GM19351 (cell line): ENCODE measurements at regions not wholly inside any gene's neighbourhood (a gene's known extent, or its start where the extent isn't known, plus 50 kb on each side); places are given as distances from the start of the nearest gene placed in this dataset.
"Not testable (repeated sequence)": the region's sequence is repeated elsewhere in the genome, so short reads cannot be mapped to it uniquely, and the experiment has no call there.

Experiments used
- ATAC-seq: cut with Tn5 transposase; IDR thresholded peaks from one replicate; pipeline ENCODE4 v1.9.1; 2021; ENCODE audit warnings: mild to moderate bottlenecking, moderate library complexity; ENCODE audit not compliant: unreplicated experiment

DNA sequence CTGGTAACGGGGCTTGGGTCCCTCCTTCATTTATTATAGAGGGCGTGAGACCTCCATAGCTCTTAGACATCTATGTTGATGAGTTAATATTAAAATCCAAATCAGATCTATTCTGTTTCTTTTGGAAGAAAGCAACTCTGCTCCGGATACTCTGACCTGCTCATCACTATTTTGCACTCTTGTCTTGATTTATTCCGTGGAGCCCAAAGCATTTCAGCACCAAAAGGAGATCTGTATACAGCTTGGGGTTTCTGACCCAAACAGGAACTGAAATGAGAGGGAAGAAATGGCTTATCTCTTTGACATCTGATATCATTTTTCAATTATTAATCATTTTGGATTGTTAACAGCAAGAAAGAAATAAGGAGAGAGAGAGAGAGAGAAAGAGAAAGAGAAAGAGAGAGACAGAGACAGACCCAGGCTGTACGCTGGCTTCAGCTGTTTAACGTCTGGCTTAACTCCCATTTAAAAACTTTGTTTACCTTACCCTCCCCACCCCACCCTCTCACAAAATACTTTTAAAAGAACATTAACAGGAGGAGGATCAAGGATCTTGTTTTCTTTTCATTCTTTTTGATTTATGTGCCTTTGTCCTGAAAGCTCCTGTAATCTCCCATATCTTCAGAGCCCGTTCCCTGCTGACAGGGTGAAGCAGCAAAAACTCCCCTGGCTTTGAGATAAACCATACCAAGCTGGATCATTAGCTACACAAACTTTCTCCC, 231.4 kb upstream of the TUT7 start:
- ATAC-seq: no peak

DNA sequence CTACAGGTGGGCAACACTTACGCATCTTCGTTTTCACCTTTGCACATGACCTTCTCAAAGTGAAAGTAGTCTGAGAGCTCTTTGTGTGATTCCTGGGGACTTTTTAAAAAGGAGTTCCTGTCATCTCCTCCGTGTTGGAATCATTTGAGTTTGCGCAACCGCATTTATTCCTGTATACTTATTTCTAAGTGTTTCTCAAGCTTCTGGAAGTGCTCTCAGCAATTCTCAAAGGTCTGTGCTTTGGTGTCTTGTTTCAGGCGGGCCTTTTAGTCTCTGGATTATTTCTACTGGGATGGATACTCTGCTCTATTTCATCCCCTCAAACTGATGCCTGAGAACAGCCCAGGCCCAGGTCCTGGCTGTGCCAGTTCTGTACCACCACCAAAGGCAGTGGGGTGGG, 226.5 kb upstream of the TUT7 start:
- ATAC-seq: no peak

DNA sequence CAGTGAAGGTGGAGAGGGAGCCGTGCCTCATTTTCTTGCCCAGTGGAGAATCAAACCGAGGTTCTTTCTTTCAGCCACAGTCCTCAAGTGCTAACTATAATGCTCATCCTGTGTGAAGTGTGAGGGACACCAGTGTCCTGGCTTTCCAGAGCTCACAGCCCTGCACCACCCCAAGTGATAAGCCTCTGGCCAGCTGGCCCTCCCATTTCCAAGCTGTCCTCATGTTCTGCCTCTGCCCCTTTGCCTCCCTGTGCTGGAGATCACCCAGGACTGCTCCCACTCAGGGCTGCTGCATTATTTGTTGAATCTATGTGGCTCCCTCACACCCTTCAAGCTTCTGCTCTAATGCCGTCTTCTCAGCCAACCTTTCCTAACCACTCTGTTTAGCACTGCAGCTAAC, 224.5 kb upstream of the TUT7 start:
- ATAC-seq: no peak

DNA sequence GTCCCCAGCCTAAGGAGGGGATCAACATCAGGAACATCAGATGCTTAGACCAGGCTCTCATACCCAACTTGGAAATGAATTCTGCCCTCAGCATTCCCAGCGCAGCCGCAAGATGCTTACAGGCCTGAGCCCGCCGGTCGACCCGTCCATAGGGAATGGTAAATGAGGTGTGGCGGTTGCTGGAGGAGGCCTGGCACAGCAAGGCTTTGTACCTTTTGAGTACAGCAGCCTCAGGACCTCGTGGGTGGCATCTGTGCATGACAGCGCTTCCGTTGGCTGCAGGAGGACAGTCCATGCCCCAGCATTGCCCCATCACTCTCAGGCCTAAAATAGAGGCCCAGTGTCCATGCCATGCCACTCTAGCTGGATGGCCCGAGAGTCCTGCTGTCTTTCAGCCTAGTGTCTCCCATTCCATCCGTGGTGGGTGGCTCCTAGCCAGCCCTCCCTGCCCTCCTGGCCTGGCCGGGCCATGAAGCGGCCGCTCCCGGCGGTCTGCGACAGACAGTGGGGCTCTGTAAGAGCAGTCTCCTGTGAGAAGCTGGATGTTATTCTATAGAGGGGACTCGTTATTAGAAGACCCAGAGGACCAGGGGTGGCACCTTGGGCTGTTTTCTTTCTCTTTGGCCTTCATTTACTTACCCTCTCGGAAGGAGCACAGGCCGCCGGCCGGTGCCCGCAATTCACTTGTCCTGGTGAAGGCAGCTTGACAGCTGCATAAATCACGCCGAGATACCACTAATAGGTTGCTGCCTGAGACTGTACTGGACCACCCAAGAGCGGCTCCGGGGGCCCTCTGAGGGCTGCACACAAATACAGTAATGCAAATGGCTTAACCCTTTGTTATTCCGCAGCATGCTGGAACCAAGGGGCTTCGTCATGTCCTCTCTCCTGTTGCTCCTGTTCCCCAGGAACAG, 223.5 kb upstream of the TUT7 start:
- ATAC-seq: no peak

DNA sequence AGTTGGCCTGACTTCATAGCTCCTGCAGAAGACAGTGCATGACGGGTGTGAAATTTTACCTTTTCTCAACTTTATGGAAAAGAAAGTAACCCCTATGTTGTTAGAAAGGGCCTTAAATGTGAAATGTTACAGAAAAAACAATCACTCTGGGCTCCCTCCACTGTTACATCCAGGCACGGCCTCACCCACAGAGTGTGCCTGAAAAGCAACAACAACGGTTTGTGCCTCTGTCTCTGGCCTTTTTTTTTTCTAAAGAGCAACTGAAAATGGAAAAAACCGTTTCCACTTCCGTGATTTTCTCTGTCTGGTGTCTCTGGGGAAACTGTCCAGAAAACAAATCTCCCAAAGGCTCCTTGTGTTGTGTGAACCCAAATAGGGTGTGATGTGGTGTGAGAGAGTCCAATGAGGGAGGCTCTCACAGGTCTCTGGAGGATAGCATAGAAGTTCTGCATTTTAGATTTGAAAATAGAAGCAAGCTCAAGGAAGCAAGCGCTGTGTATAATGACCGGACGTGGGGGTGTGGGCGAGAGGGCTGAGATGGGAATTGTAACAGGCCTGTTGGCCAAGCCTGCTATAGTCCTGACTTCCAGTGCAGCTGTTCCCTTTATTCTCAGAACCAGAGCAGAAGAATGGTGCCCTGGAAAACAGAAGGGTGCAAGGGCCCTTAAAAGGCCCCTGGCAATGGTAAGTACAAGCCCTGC, 221.8 kb upstream of the TUT7 start:
- no peak for ATAC-seq

DNA sequence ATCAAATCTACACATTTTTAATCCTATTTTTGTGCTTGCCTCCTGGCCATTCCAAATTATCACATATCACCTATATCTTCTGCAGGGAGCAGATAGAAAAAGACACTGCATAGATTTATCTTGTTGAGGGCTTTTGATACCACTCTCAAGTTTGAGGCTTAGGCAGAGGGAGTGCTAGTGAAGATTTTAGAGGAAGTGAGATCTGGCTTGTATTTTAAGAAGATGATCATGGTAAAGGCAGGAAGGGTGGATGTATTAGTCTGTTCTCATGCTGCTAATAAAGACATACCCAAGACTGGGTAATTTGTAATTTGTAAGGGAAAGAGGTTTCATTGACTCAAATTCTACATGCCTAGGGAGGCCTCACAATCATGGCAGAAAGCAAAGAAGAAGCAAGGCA, 220.9 kb upstream of the TUT7 start:
- peak; percentile 74 for ATAC-seq

DNA sequence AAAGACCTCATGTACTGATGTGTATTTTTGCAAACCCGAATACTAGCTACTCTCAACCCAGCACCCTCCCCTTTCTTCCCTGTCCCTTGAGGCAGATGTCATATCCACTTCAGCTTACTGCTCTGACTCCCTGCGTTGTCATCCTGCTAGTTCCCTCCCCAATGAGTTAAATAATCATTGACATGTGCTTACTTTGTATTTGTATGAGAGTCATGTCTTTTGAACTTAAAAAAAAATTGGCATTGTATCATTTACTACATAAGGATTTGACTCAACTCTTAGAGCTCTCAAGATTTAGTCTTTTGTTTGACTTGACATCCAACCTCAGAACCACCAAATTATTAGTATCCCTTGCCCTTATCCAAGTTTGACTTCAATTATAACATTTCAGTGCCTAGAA, 219.7 kb upstream of the TUT7 start:
- ATAC-seq: no peak

DNA sequence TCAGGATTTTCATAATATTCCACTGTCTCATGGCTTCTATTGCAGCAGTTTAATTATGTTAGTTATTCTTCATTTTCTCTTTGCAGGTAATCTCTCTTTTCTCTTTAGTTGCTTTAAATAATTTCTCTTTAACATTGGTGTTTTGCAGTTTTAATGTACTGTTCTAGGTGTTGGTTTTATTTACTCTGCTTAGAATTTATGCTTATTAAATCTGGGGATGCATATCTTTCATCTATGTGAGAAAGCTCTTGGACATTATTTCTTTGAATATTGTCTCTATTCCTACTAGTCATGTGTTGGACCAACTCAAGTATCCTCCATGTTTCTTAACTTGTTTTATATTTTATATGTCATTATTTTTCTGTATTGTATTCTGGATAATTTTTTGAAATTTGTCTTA, 218.7 kb upstream of the TUT7 start:
- no peak for ATAC-seq

DNA sequence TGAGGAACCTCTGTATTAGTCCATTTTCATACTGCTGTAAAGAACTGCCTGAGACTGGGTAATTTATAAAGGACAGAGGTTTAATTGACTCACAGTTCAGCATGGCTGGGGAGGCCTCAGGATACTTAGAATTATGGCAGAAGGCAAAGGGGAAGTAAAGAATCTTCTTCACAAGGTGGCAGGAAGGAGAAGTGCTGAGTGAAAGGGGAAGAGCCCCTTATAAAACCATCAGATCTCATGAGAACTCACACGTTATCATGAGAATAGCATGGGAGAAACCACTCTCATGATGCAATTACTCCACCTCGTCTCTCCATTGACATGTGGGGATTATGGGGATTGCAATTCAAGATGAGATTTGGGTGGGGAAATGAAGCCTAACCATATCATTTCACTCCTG, 211.4 kb upstream of the TUT7 start:
- ATAC-seq: not testable (repeated sequence)

DNA sequence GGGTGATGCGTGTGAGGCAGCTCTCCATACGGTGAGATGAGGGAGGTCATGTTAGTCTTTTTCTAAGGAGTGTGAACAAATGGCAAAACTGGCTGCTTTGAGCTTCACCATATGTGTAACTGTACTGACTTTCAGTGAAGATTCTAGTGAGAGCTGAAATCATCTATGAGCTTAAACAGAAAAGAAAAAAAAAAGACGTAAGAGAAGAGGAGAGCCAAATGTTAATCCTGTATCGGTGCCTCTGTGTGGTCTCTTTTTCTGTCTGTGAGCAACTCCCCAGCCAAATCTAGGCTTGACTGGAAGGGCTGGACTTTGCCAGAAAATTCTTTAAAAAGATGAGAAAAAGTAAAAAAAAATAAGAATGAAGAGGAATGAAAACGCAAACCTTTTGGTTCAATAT, 209.7 kb upstream of the TUT7 start:
- no peak for ATAC-seq

DNA sequence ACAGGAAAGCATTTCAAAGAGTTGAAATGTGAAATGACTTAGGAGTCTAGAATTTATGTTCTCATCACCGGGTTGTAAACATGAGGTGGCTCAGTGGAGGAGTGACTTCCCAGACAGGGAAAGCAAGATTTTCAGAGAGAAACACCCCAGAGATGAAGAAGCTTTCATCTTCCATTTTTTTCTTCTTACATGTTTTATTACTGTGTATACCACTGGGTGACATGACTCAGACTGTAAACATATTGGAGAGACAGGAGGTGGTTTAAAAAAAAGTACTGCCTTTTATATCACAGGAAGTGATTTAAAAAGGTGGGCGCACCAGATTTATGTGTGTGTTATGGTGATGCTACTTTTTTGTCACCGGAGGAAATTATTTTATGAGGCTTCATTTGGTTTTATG, 209.1 kb upstream of the TUT7 start:
- no peak for ATAC-seq

DNA sequence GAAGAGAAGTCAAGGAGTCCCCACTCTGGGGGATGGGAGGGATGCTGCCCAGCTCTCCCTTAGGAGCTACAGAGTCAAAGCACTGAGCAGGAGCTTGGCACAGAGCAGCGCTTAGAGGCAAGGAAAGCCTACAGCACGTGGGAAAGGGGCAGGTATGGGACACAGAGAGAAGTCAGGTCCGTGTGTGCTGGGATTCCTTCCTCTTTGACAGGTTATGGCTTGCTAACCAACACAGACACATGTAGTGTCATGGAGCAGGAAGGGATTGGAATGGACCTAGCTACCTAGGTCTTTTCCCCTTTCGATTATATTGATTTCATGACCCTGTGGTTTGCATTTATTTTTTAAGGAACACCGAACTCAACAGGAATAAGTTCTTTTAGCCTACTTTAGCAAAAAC, 208.5 kb upstream of the TUT7 start:
- no peak for ATAC-seq

DNA sequence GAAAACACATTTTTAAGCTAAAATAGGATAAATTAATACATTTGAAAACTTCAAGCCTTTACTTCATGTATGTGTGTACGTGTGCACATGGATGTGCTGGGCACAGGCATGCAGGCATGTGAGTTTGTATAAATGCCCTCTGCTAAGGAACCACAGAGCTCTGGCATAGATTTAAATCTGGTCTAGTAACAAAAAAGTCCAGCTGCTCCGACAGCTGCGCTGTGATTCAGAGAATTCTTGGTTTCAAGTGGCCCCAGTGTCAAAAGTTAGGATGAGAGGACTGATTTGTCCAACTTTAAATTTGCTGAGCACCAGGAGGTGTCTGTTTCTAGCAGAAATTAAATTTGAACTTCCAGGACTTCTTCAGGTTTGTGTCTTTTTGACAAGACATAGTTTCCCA, 203.7 kb upstream of the TUT7 start:
- no peak for ATAC-seq

DNA sequence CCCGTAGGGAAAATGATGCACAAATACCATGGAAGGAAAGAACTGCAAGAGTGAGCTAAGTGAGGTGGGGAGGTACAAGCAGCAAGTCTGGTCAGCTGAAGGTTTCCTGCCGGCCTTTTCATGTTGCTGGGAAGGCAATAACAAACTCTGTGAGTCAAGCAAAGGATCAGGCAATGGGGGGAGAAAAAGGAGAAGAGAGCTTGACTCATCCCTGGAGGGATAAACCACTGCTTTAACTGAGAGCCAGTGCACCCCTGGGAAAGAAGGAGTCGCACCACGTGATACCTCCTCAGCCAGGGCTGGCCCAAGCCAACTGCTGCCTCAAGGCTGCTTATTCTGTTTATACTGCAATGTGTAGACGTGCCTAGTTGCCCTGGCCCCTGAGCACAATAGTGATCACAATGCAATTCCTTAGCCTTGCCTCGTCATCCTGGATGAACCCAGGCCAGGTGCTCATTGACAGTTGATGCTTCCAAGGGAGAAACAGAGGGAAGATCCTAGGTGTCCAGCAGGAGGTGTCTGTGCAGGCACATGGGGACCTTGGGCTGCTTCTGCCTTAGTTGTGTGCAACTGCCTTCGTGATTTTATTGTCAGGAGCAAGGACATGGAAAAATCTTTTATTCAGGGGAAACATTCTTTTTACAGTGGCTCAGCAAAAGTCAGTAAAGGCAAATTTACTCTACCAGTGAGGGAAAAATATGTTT, 203.0 kb upstream of the TUT7 start:
- ATAC-seq: no peak

DNA sequence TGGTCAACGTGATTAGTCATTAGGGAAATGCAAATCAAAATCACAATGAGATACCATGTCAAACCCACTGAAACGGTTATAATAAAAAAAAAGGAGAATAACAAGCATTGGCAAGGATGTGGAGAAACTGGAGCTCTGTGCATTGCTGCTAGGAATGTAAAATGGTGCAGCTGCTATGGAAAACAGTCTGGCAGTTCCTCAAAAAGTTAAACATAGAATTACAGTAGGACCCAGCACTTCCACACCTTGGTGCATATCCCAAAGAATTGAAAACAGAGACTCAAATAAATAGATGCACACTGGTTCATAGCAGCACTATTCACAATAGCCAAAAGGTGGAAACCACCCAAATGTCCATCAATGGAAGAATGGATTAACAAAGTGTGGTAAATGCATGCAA, 201.5 kb upstream of the TUT7 start:
- no peak for ATAC-seq

DNA sequence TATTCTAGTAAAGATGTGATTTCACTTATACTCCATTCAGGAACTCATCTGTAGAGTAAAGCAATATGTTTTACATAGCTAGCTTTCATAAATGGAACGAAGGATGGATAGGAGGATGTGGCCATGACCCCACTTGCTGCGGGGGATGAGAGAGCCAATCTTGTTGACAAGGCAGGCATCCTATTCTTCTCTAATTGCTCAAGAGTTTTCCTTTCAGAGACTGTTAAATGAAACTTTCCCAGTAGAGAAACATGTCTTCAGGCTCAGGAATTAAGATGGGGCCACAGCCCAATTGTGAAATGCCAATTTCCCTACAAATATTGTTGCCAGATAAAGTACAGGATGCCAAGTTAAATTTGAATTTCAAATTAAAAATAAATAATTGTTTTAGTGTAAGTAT, 196.2 kb upstream of the TUT7 start:
- ATAC-seq: no peak

DNA sequence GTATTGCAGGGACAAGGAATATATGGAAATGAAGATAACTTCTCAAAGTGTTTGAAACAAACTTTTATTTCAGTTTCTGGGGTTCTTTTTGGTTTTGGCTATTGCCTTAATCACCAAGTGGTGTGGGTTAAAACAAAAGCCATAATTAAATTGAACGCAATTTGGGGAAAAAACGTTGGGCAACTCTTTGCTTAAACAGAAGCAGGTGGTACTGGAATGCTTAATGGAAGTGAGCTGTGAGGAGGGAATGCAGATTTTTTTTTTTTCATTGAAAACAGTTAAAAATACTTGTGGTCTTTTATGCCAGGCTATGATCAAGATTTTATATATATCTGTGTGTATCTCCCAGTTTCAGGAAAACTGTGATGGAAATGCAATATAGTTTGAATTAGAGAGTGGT, 195.7 kb upstream of the TUT7 start:
- no peak for ATAC-seq

DNA sequence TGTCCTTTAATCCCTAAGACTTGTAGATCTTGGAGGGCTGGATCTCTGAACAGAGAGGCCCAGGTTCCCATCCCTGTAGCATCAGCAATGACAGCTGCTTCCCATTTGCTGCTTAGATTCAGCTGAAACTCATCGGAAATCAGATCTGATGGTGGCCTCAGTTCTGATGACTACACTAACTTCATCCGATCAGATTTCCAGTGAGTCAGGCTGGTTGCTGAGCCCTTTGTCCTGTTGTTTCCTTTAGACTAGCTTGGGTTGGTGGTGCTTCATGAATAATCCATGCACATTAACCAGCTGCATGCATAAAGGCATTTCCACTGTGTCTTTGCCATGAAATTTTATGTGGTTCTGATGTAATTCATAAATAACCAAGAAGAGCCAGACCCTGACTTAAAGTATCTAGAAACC, 195.2 kb upstream of the TUT7 start:
- ATAC-seq: no peak

DNA sequence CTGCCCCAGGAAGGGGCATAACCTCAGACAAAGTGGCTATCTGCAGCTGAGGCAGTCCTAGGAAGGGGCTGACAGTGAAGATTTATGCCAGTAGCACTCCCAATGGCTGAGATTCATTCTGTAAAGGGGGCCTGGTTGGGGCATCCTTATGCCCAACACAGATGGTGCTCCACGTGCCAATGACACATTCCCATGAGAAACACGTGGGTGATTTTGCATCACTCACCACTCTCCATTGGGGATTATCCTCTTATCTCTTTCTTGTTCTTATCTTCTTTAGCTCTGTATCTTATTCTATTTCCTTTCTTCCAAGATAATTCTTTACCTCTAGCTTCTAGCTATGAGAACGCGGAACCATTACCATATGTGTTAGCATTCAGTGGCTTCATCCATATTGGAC, 194.0 kb upstream of the TUT7 start:
- ATAC-seq: no peak

DNA sequence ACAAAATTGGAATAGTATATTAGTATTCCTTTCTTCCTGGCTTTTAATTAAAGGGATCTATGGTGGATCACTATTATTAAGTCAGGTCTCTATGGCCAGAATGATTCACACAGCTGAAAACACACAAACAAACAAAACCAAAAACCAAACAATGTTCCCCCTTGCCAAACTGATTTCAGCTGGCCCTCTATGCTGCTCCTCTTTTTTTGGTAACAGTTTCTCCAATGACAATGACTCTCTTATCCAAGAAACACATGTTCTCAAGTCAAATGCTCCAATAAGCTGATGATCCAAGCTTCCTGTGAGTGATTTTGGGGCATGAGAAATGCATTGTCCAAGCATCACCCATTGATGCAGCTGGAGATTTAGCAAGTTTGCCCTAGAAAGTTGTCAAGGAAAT, 193.4 kb upstream of the TUT7 start:
- ATAC-seq: no peak

DNA sequence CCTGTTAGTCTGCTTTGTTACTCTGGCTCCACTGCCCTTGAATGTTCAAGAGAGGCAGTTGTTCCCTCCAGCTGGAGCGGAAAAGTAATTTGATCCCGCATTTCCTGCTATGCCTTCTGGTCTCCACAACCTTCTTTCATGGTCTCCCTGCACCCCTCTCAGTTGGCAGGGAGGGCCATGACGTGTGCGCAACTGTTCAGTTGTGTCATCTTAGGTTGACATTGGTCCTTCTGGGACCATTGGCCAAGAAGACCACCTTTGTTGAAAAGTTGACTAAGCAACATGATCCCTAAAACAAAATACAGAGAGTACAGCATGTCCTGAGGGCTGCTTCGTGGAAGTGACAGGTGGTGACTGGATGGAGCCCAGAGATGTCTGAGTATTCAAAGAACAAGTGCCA, 192.5 kb upstream of the TUT7 start:
- ATAC-seq: no peak
